Muscle layer of colon (tissue), 2 donors: ENCODE measurements at regions not wholly inside any gene's neighbourhood (a gene's known extent, or its start where the extent isn't known, plus 50 kb on each side); places are given as distances from the start of the nearest gene placed in this dataset.

Experiments used
- H3K27ac ChIP-seq: one replicate; pipeline ENCODE4 v1.7.0; 2013; ENCODE audit warnings: low read depth, mild to moderate bottlenecking, low read length, moderate library complexity
- H3K27me3 ChIP-seq, 2 donors: one replicate each; pipeline ENCODE4 v1.7.0; 2013; ENCODE audit warnings: low read length in 2 of 2, mild to moderate bottlenecking in 2 of 2; ENCODE audit not compliant: insufficient read depth in 2 of 2, control insufficient read depth in 1 of 2
- H3K36me3 ChIP-seq: one replicate; pipeline ENCODE4 v1.7.0; 2013; ENCODE audit warnings: mild to moderate bottlenecking, low read length; ENCODE audit not compliant: insufficient read depth
- H3K4me1 ChIP-seq: one replicate; pipeline ENCODE4 v1.7.0; 2013; ENCODE audit warnings: mild to moderate bottlenecking, low read length; ENCODE audit not compliant: insufficient read depth
- H3K4me3 ChIP-seq, 2 donors: one replicate each; pipeline ENCODE4 v1.7.0; 2013; ENCODE audit warnings: low read length in 2 of 2, low read depth in 1 of 2, mild to moderate bottlenecking in 1 of 2, moderate library complexity in 1 of 2
- H3K9ac ChIP-seq: one replicate; pipeline ENCODE4 v1.7.0; 2013; ENCODE audit warnings: low read length
- H3K9me3 ChIP-seq: one replicate; pipeline ENCODE4 v1.7.0; 2013; ENCODE audit warnings: mild to moderate bottlenecking, low read length
- donor health status: abdominal sarcoma.
- donor health status: Adenocarcinoma of cecum.

GRCh38 chr2:18209934-18210639, 331.6 kb downstream of the KCNS3 start:
- no peak overlapping the region for H3K9ac ChIP-seq
- no peaks in the 10 kb centered on the region for H3K9me3 ChIP-seq
- H3K36me3 ChIP-seq, result no peaks in the 10 kb centered on the region
- H3K4me1 ChIP-seq, result no peaks in the 10 kb centered on the region
- no peak overlapping the region for H3K27ac ChIP-seq
- H3K27me3 ChIP-seq, result no peaks in the 10 kb centered on the region
- H3K4me3 ChIP-seq, result no peak overlapping the region

- Histone ChIP-seq H3K9ac (no peak overlapping the region), H3K27ac (no peak overlapping the region), H3K4me1 (no peaks in the 10 kb centered on the region), H3K4me3 (no peak overlapping the region), H3K36me3 (no peaks in the 10 kb centered on the region), H3K9me3 (no peaks in the 10 kb centered on the region), H3K27me3 (no peaks in the 10 kb centered on the region)
Measured at GRCh38 chr2:18208956-18209355, 330.5 kb downstream of the KCNS3 start.

- Histone ChIP-seq H3K27ac (no peak overlapping the region), H3K9me3 (no peaks in the 10 kb centered on the region), H3K4me3 (no peak overlapping the region), H3K4me1 (no peaks in the 10 kb centered on the region), H3K27me3 (no peaks in the 10 kb centered on the region), H3K9ac (no peak overlapping the region), H3K36me3 (no peaks in the 10 kb centered on the region)
Measured at GRCh38 chr2:18200771-18201170, 322.3 kb downstream of the KCNS3 start.

- Histone ChIP-seq H3K36me3 (no peaks in the 10 kb centered on the region), H3K27me3 (no peaks in the 10 kb centered on the region), H3K4me3 (no peak overlapping the region), H3K4me1 (no peaks in the 10 kb centered on the region), H3K9me3 (no peaks in the 10 kb centered on the region), H3K27ac (no peak overlapping the region), H3K9ac (no peak overlapping the region)
Measured at GRCh38 chr2:18198677-18199076, 320.2 kb downstream of the KCNS3 start.

DNA sequence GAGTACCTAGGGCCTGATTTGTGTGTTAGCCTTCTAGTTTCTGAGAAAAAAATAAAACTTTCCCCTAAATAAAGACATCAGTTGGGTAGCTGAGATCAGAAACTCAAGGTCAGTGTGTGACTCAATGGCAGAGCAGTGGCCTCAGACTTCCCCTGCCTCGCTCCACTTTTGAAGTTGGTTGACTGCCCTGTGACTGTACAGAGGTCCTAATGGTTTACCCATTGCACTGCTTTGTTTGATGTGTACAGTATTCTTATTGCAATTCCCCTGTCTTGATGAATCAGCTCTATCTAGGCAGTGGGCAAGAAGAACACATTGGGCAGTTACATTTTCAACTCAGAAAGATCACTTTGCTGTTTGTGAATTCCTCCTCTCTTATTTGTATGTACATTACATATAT, 315.7 kb downstream of the KCNS3 start:
- Histone ChIP-seq H3K4me3 (no peak overlapping the region), H3K4me1 (no peaks in the 10 kb centered on the region), H3K9ac (no peak overlapping the region), H3K27me3 (no peaks in the 10 kb centered on the region), H3K36me3 (no peaks in the 10 kb centered on the region), H3K9me3 (no peaks in the 10 kb centered on the region), H3K27ac (no peak overlapping the region)

DNA sequence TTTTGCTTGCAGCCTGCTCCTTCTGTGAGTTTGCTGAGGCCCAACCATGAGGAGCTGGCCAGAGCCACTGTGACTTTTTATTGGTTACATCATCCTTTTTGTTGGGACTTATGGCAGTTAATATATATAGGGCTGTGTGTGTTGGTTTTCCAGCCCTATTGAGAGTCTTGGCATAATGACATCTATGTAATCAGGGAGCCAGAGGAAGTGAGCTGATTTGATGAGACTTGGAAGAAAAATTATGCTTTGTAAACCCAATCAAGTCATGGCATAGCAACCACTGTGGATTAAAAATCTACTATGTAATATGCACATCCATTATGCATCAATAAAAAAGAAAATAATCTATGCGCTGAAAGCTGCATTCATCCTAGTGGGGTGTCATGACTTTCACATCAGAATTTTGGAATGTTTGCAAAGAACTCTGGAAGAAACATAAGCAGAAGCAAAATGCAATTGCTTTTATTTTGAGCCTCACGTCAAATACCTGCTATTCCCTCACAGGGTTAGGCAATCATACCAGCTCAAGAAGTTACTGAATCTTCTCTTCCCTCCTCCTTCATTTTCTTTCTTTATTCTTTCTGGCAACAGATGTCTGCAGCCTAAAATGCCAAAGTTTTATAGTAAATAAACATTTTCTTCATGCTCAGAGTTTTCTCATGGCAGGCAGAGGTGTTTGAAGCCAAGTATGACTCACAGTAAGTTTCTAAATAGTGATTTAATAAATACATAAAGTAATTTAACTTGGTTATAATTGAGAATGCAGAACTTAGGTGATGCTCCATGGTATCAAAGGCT, 308.5 kb downstream of the KCNS3 start:
- H3K9me3 ChIP-seq, result no peaks in the 10 kb centered on the region
- no peak overlapping the region for H3K4me3 ChIP-seq
- H3K36me3 ChIP-seq, result no peaks in the 10 kb centered on the region
- H3K27me3 ChIP-seq, result no peaks in the 10 kb centered on the region
- no peak overlapping the region for H3K27ac ChIP-seq
- no peaks in the 10 kb centered on the region for H3K4me1 ChIP-seq
- H3K9ac ChIP-seq, result no peak overlapping the region

GRCh38 chr2:18182861-18183260, 304.4 kb downstream of the KCNS3 start:
- no peaks in the 10 kb centered on the region for H3K36me3 ChIP-seq
- H3K27ac ChIP-seq, result no peak overlapping the region
- no peaks in the 10 kb centered on the region for H3K27me3 ChIP-seq
- H3K9me3 ChIP-seq, result no peaks in the 10 kb centered on the region
- no peak overlapping the region for H3K4me3 ChIP-seq
- no peak overlapping the region for H3K9ac ChIP-seq
- H3K4me1 ChIP-seq, result no peaks in the 10 kb centered on the region

DNA sequence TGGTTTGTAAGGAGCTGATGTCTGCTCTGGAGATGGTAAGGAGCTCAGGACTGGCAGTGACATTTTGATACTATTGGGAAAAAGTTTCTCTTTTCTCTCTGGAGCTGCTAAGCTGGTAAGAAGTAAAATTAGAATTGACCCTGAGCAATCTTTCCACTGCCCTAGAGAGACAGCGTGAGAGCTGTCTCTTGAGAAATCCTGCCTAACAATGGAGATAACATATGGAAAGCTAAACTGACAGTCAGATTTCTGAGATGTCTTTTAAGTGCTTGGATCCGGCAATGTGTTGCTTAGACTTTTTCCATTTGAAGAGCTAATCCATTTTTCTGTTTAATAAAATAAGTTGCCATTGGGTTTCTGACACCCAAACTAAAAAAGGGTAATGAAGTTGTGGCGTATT, 302.4 kb downstream of the KCNS3 start:
- no peak overlapping the region for H3K27ac ChIP-seq
- no peaks in the 10 kb centered on the region for H3K9me3 ChIP-seq
- H3K9ac ChIP-seq, result no peak overlapping the region
- H3K36me3 ChIP-seq, result no peaks in the 10 kb centered on the region
- no peaks in the 10 kb centered on the region for H3K4me1 ChIP-seq
- no peaks in the 10 kb centered on the region for H3K27me3 ChIP-seq
- H3K4me3 ChIP-seq, result no peak overlapping the region

DNA sequence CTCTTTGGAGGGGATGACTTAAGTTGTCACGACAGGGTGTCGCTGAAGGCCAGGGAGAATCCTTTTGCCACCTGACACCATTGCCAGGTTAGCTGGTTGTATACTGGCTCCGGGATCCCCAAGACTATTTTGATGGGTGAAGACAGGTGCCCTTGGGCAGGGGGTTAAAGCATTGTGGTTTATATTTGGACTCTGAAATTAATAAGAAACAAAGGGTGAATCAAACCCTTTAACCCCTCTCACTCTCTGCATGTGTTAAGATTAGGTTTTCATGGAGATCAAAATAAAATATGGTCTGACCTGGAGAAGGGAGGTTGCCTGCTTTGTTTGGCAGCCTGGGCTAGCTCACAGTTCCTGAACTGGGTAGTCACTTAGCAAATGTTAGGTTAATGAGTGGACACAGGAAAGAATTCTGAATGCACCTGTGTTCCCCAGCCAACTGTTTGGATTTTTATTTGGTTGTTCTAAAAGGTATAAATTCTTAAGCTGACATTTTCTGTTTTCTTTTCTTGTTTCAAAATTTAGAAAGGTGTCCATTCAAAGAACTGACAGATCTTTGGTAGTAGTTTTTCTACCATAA, 301.7 kb downstream of the KCNS3 start:
- Histone ChIP-seq H3K4me3 (no peak overlapping the region), H3K9me3 (no peaks in the 10 kb centered on the region), H3K27ac (no peak overlapping the region), H3K9ac (no peak overlapping the region), H3K4me1 (no peaks in the 10 kb centered on the region), H3K27me3 (no peaks in the 10 kb centered on the region), H3K36me3 (no peaks in the 10 kb centered on the region)

- no peaks in the 10 kb centered on the region for H3K4me1 ChIP-seq
- H3K27ac ChIP-seq, result no peak overlapping the region
- H3K27me3 ChIP-seq, result no peaks in the 10 kb centered on the region
- H3K36me3 ChIP-seq, result no peaks in the 10 kb centered on the region
- H3K9me3 ChIP-seq, result no peaks in the 10 kb centered on the region
- H3K9ac ChIP-seq, result no peak overlapping the region
- H3K4me3 ChIP-seq, result no peak overlapping the region
Measured at GRCh38 chr2:18178736-18179349, 300.4 kb downstream of the KCNS3 start.

DNA sequence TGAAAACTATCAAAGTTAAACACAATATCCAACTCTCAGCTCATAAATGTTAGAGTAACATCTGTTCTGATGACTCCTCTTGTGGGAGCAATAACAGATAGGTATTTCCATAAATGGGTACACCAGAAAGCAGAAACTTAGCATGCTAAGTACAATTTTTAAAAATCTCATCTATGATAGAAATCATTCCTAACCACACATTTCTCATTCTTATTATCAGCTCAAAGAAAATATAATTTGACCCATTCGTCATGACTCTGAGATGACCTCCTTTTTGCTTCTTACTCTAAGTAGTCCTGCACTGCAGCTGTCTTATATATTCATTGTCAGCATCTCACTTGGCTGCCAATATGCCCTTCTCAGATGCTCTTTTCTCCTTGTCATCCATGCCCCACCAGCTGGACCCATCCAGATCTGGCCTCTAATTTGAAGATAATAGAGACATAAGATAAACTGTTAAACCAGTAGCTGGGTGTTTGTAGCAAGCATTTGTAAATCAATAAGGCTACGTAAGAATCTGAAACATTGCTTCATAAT, 298.3 kb downstream of the KCNS3 start:
- Histone ChIP-seq H3K9me3 (no peaks in the 10 kb centered on the region), H3K9ac (no peak overlapping the region), H3K4me3 (no peak overlapping the region), H3K27me3 (no peaks in the 10 kb centered on the region), H3K36me3 (no peaks in the 10 kb centered on the region), H3K27ac (no peak overlapping the region), H3K4me1 (peaks cover 5% of the 10 kb centered on the region)
